ENCODE measurements at regions not wholly inside any gene's neighbourhood (a gene's known extent, or its start where the extent isn't known, plus 50 kb on each side); places are given as distances from the start of the nearest gene placed in this dataset.

- intact Hi-C loops (cut with micrococcal nuclease) = no loop called here
- TF ChIP-seq MAX (IDR thresholded peaks at IDR 0.05) (no peak), RAD21 (IDR thresholded peaks at IDR 0.05; ENCODE audit: low read depth) (no peak), ATF3 (IDR thresholded peaks at IDR 0.05) (no peak), EGR1 (IDR thresholded peaks at IDR 0.05; ENCODE audit: low read depth) (no peak), CBX3 (IDR thresholded peaks at IDR 0.05; ENCODE audit: low read depth) (no peak), SRF (IDR thresholded peaks at IDR 0.05; ENCODE audit: low read depth) (no peak), CEBPB (IDR thresholded peaks at IDR 0.05; ENCODE audit: low read depth) (no peak)
- H3K9me3 ChIP-seq (ENCODE audit: control insufficient read depth in 1 of 2, insufficient read depth in 1 of 2, low read depth in 1 of 2, low read length in 2 of 2) = no peaks in the 10 kb centered on the region
Observed at GRCh38 chr1:38452246-38452645, 405.7 kb upstream of the POU3F1 start.

GRCh38 chr1:38451541-38451993 is 405.0 kb upstream of the POU3F1 start:
- Histone ChIP-seq H4K20me1 (ENCODE audit: insufficient read depth) (no peaks in the 10 kb centered on the region), H3K4me2 (ENCODE audit: low read length) (no peak overlapping the region; the same call in 1 of the 2 replicates), H3K27me3 (ENCODE audit: insufficient read depth, low read length) (peaks cover 28% of the 10 kb centered on the region), H3K36me3 (ENCODE audit: control insufficient read depth in 1 of 2, insufficient read depth in 2 of 2, low read length in 2 of 2) (no peaks in the 10 kb centered on the region), H3K4me3 (replicated peaks in 1 of 2; ENCODE audit: low read depth in 1 of 2, low read length in 2 of 2) (no peak overlapping the region), H3K9me3 (ENCODE audit: control insufficient read depth in 1 of 2, insufficient read depth in 1 of 2, low read depth in 1 of 2, low read length in 2 of 2) (no peaks in the 10 kb centered on the region), H3K27ac (ENCODE audit: low read depth, low read length) (no peak overlapping the region), H3K9me2 (ENCODE audit: insufficient read depth) (no peaks in the 10 kb centered on the region), H2AFZ (ENCODE audit: low read depth, low read length, poor library complexity, severe bottlenecking) (no peak overlapping the region), H3K9ac (ENCODE audit: low read length) (no peak overlapping the region), H3K4me1 (ENCODE audit: control insufficient read depth in 1 of 2, insufficient read depth in 2 of 2, low read length in 2 of 2) (peaks cover 3 to 6% of the 10 kb centered on the region in 2 experiments; a peak in 3 of 4 replicates), H3K79me2 (ENCODE audit: insufficient read depth, low read length) (no peaks in the 10 kb centered on the region)
- CTCF ChIA-PET = interaction anchor here (0.7 kb wide), 1 partner anchor 385 kb away, joined by 3 read pairs; no protein-coding TSS in a partner anchor
- intact Hi-C loops (cut with micrococcal nuclease) = no loop called here
- ATAC-seq (no peak), DNase-seq (ENCODE audit: low read depth, low spot score) (no peak)
- no TSS peak for BruUV-seq (replicated peaks)
- RAD21 ChIA-PET (ENCODE audit: low non-redundant PET in 1 of 2, low total read pairs in 2 of 2, uncharacterized antibody in 2 of 2, unreplicated experiment in 2 of 2) = no interaction called here
- POLR2A ChIA-PET = no interaction called here
- no peak for TF ChIP-seq SIN3A (IDR thresholded peaks at IDR 0.05; ENCODE audit: low read depth)
- no peak for TF ChIP-seq ZFX (IDR thresholded peaks at IDR 0.05)
- no peak for TF ChIP-seq CBX3 (IDR thresholded peaks at IDR 0.05; ENCODE audit: low read depth)
- no peak for TF ChIP-seq CEBPB (IDR thresholded peaks at IDR 0.05; ENCODE audit: low read depth)
- TF ChIP-seq ZNF274 (IDR thresholded peaks at IDR 0.05; ENCODE audit: low read depth, low read length) = no peak
- no peak for TF ChIP-seq JUND (IDR thresholded peaks at IDR 0.05)
- TF ChIP-seq POLR2AphosphoS5 (IDR thresholded peaks at IDR 0.05; ENCODE audit: low read depth, low read length) = no peak
- no peak for TF ChIP-seq EZH2 (IDR thresholded peaks at IDR 0.05)
- TF ChIP-seq CTCF (IDR thresholded peaks at IDR 0.05 in 2 of 3, conservative IDR thresholded peaks at IDR 0.05 in 1 of 3; ENCODE audit: borderline replicate concordance in 1 of 3, insufficient read depth in 1 of 3, low read depth in 2 of 3, low read length in 2 of 3) = no peak
- no peak for TF ChIP-seq YY1 (IDR thresholded peaks at IDR 0.05; ENCODE audit: extremely low read depth, insufficient replicate concordance, low read depth, low read length)
- no peak for TF ChIP-seq ELF1 (IDR thresholded peaks at IDR 0.05; ENCODE audit: borderline replicate concordance, low read depth)
- TF ChIP-seq TCF7L2 (IDR thresholded peaks at IDR 0.05; ENCODE audit: borderline replicate concordance, extremely low read depth, insufficient read depth, insufficient read length) = no peak
- no peak for TF ChIP-seq EGR1 (IDR thresholded peaks at IDR 0.05; ENCODE audit: low read depth)
- TF ChIP-seq SP1 (IDR thresholded peaks at IDR 0.05; ENCODE audit: low read depth) = no peak
- no peak for TF ChIP-seq SRF (IDR thresholded peaks at IDR 0.05; ENCODE audit: low read depth)

More at GRCh38 chr1:38452246-38452645, 405.7 kb upstream of the POU3F1 start:
- ChIA-PET RAD21 (ENCODE audit: low non-redundant PET in 1 of 2, low total read pairs in 2 of 2, uncharacterized antibody in 2 of 2, unreplicated experiment in 2 of 2) (no interaction called here), CTCF (no interaction called here), POLR2A (no interaction called here)
- Histone ChIP-seq H3K9ac (ENCODE audit: low read length) (no peak overlapping the region), H3K4me2 (ENCODE audit: low read length) (no peak overlapping the region), H2AFZ (ENCODE audit: low read depth, low read length, poor library complexity, severe bottlenecking) (no peak overlapping the region), H3K36me3 (ENCODE audit: control insufficient read depth in 1 of 2, insufficient read depth in 2 of 2, low read length in 2 of 2) (no peaks in the 10 kb centered on the region), H3K4me1 (ENCODE audit: control insufficient read depth in 1 of 2, insufficient read depth in 2 of 2, low read length in 2 of 2) (peaks cover 3 to 6% of the 10 kb centered on the region in 2 experiments; a peak in 3 of 4 replicates), H3K9me2 (ENCODE audit: insufficient read depth) (no peaks in the 10 kb centered on the region), H4K20me1 (ENCODE audit: insufficient read depth) (no peaks in the 10 kb centered on the region), H3K27ac (ENCODE audit: low read depth, low read length) (no peak overlapping the region), H3K79me2 (ENCODE audit: insufficient read depth, low read length) (no peaks in the 10 kb centered on the region), H3K4me3 (replicated peaks in 1 of 2; ENCODE audit: low read depth in 1 of 2, low read length in 2 of 2) (no peak overlapping the region), H3K27me3 (ENCODE audit: insufficient read depth, low read length) (peaks cover 28% of the 10 kb centered on the region)
- no TSS peak for BruUV-seq (replicated peaks)
- ATAC-seq (no peak), DNase-seq (ENCODE audit: low read depth, low spot score) (no peak)
